GM23248 (cell line): ENCODE measurements at regions not wholly inside any gene's neighbourhood (a gene's known extent, or its start where the extent isn't known, plus 50 kb on each side); places are given as distances from the start of the nearest gene placed in this dataset.

Experiments used
- DNase-seq: peaks from one replicate; pipeline ENCODE4 v3.0.0-alpha.2; 2015
- H2AFZ ChIP-seq: fragments of 200-600 bp; sonication (generic); 2 replicates; pipeline ENCODE4 v1.6.1; 2016; ENCODE audit warnings: antibody characterized with exemption
- H3F3A ChIP-seq: fragments of 200-600 bp; sonication (generic); 2 replicates; pipeline ENCODE4 v1.6.1; 2016; ENCODE audit warnings: mild to moderate bottlenecking, antibody characterized with exemption, mixed run types; ENCODE audit not compliant: insufficient read depth
- H3K27ac ChIP-seq: fragments of 200-600 bp; sonication (generic); 2 replicates; pipeline ENCODE4 v1.5.1; 2016; ENCODE audit warnings: mild to moderate bottlenecking
- H3K27me3 ChIP-seq: fragments of 200-600 bp; sonication (generic); replicated peaks from 2 replicates; pipeline ENCODE4 v1.6.1; 2016; ENCODE audit warnings: mild to moderate bottlenecking; ENCODE audit not compliant: insufficient read depth
- H3K36me3 ChIP-seq: fragments of 200-600 bp; sonication (generic); 2 replicates; pipeline ENCODE4 v1.6.1; 2016; ENCODE audit warnings: low read depth, mild to moderate bottlenecking
- H3K4me1 ChIP-seq: fragments of 200-600 bp; sonication (generic); 2 replicates; pipeline ENCODE4 v1.6.1; 2016; ENCODE audit warnings: mild to moderate bottlenecking; ENCODE audit not compliant: insufficient read depth
- H3K4me2 ChIP-seq: fragments of 200-600 bp; sonication (generic); one replicate; pipeline ENCODE4 v1.6.1; 2016; ENCODE audit warnings: mild to moderate bottlenecking; ENCODE audit not compliant: unreplicated experiment
- H3K4me3 ChIP-seq: fragments of 200-600 bp; sonication (generic); 2 replicates; pipeline ENCODE4 v1.5.1; 2016; ENCODE audit warnings: mild to moderate bottlenecking
- H3K79me2 ChIP-seq: fragments of 200-600 bp; sonication (generic); 2 replicates; pipeline ENCODE4 v1.6.1; 2016; ENCODE audit warnings: mild to moderate bottlenecking; ENCODE audit not compliant: insufficient read depth
- H3K9ac ChIP-seq: fragments of 200-600 bp; sonication (generic); 2 replicates; pipeline ENCODE4 v1.6.1; 2016; ENCODE audit warnings: mild to moderate bottlenecking
- H3K9me2 ChIP-seq: fragments of 200-600 bp; sonication (generic); 2 replicates; pipeline ENCODE4 v1.6.1; 2016; ENCODE audit warnings: mixed run types, mild to moderate bottlenecking, moderate library complexity; ENCODE audit not compliant: insufficient read depth
- H3K9me3 ChIP-seq: fragments of 200-600 bp; sonication (generic); one replicate; pipeline ENCODE4 v1.6.1; 2017; ENCODE audit warnings: low read depth
- H4K20me1 ChIP-seq: fragments of 200-600 bp; sonication (generic); 2 replicates; pipeline ENCODE4 v1.6.0; 2016; ENCODE audit not compliant: insufficient read depth
- EZH2 ChIP-seq: fragments of 200-600 bp; sonication (generic); IDR thresholded peaks from 2 replicates; pipeline ENCODE4 v1.6.1; 2018; ENCODE audit warnings: antibody characterized with exemption, mild to moderate bottlenecking; ENCODE audit not compliant: insufficient read depth, poor library complexity, severe bottlenecking
- EZH2phosphoT487 ChIP-seq: fragments of 200-600 bp; sonication (generic); IDR thresholded peaks from 2 replicates; pipeline ENCODE4 v1.6.1; 2018; ENCODE audit warnings: antibody characterized with exemption, moderate library complexity, mild to moderate bottlenecking, low read depth; ENCODE audit not compliant: insufficient read depth
- WGBS, 2 experiments: methylation state at CpG; one replicate each; pipeline ENCODE4 v1.1.6; 2015 to 2017; ENCODE audit warnings: low lambda C conversion rate in 2 of 2, low coverage in 1 of 2; ENCODE audit errors: missing lambda C conversion rate in 2 of 2; 5-methylcytosine and 5-hydroxymethylcytosine counted together
- in situ Hi-C: fragments of 300-500 bp; cut with MboI; formaldehyde crosslinking; loops from 2 replicates; pipeline ENCODE4 v1.15.0; 2020

DNA sequence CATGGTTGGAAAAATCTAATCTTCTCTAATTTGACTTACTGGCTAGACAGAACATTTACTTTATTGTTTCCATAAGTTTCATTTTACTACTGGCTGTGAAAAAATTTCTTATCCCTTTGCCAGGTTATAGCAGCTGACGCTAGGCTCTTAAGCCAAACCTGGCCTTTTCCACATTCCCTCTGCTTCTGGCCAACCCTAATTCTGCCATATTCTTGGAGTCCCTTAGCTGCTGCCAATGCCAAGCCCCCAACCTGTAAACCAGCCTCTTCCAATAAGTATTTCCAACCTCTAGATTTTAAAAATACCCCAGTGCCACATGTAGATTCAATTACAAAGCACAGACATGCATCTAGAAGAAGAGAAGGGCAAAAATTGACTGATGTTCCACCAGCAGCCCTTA lies 452.3 kb upstream of the MEX3C start:
- in situ Hi-C loops: loop anchor here (25.0 kb wide), 1 partner anchor 638 kb away; no protein-coding TSS in a partner anchor

DNA sequence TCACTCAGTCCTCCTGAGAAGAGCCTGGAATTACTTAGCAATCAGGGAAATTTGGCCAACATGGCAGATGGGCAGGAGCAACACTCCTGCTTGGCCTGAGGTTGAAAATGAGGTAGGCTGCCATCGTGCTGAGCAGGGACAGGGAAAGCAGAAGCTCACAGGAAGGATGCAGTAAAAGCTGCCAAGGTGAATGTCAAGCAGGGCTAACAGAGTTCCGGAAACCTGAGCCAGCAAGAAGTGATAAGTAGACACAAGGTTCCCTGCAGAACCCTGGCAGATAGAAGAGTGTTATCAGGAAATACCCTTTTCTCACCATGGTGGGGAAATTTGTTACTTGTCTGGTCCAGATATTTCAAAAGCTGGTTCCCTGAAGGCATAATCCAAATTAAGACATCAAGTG lies 454.3 kb upstream of the MEX3C start:
- WGBS, 2 experiments: 33 to 42% methylated on average over 2 of the region's 2 CpGs
- in situ Hi-C loops: loop anchor here (25.0 kb wide), 1 partner anchor 636 kb away; no protein-coding TSS in a partner anchor
- H3K27ac ChIP-seq: no peak overlapping the region

More for the DNA sequence above, 452.3 kb upstream of the MEX3C start:
- WGBS, 2 experiments: 3 to 13% methylated on average over 1 of the region's 1 CpG
- no peak overlapping the region for H3K4me2 ChIP-seq
- H3K27me3 ChIP-seq: no peaks in the 10 kb centered on the region
- H3K9ac ChIP-seq: no peak overlapping the region
- no peaks in the 10 kb centered on the region for H3K36me3 ChIP-seq
- no peaks in the 10 kb centered on the region for H3K4me1 ChIP-seq
- no peak for DNase-seq
- no peaks in the 10 kb centered on the region for H3K79me2 ChIP-seq
- H3K9me3 ChIP-seq: no peaks in the 10 kb centered on the region
- H3K27ac ChIP-seq: no peak overlapping the region
- no peaks in the 10 kb centered on the region for H3F3A ChIP-seq
- H2AFZ ChIP-seq: no peak overlapping the region
- no peak for TF ChIP-seq EZH2
- H3K9me2 ChIP-seq: no peaks in the 10 kb centered on the region
- no peak overlapping the region for H3K4me3 ChIP-seq
- no peaks in the 10 kb centered on the region for H4K20me1 ChIP-seq

DNA sequence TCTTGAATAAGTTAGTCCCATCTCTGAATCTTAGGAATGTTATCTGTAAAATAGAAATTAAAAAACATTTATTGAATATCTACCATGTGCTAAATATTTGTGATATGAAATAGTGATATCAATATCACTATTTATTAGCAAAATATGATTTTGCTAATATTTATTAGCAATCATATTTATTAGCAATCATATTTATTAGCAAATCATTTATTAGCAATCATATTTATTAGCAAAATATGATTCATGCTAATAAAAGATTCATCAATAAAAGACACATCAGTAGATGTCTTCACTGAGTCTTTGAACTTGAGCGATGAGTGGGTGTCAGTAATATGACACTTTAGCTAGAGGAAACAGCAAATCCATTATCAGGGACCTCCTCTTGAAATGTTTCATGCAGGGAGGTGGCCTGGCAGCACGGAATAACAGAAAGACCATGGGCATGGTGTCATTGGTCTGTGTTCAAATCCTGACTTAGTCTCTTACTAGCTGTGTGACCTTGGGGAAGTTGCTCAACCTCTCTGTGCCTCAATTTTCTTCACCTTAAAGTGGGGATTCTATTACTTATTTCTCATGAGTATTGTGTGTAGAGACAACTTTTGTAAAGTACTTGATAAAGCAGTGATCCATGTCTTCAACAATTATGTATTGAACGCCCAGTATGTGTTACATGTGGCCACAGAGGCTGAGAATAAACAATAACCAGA lies 456.2 kb upstream of the MEX3C start:
- Histone ChIP-seq H4K20me1 (no peaks in the 10 kb centered on the region), H3K27me3 (no peaks in the 10 kb centered on the region), H3K79me2 (no peaks in the 10 kb centered on the region), H3K4me3 (no peak overlapping the region), H3K4me1 (no peaks in the 10 kb centered on the region), H3K9ac (no peak overlapping the region), H3K9me3 (no peaks in the 10 kb centered on the region), H3F3A (no peaks in the 10 kb centered on the region), H3K4me2 (no peak overlapping the region), H3K9me2 (no peaks in the 10 kb centered on the region), H2AFZ (no peak overlapping the region), H3K27ac (no peak overlapping the region), H3K36me3 (no peaks in the 10 kb centered on the region)
- DNase-seq: no peak
- TF ChIP-seq EZH2 (no peak), EZH2phosphoT487 (no peak)
- 39 to 44% methylated on average over 3 of the region's 3 CpGs for whole genome bisulfite sequencing, 2 experiments
- in situ Hi-C loops: loop anchor here (25.0 kb wide), 1 partner anchor 634 kb away; no protein-coding TSS in a partner anchor

More for the DNA sequence above, 454.3 kb upstream of the MEX3C start:
- Histone ChIP-seq H3K79me2 (no peaks in the 10 kb centered on the region), H3K9me3 (no peaks in the 10 kb centered on the region), H4K20me1 (no peaks in the 10 kb centered on the region), H3K9ac (no peak overlapping the region), H3K4me3 (no peak overlapping the region), H3K36me3 (no peaks in the 10 kb centered on the region), H3F3A (no peaks in the 10 kb centered on the region), H3K9me2 (no peaks in the 10 kb centered on the region), H3K27me3 (no peaks in the 10 kb centered on the region), H2AFZ (no peak overlapping the region), H3K4me1 (no peaks in the 10 kb centered on the region), H3K4me2 (no peak overlapping the region)
- DNase-seq: no peak
- TF ChIP-seq EZH2phosphoT487 (no peak), EZH2 (no peak)

DNA sequence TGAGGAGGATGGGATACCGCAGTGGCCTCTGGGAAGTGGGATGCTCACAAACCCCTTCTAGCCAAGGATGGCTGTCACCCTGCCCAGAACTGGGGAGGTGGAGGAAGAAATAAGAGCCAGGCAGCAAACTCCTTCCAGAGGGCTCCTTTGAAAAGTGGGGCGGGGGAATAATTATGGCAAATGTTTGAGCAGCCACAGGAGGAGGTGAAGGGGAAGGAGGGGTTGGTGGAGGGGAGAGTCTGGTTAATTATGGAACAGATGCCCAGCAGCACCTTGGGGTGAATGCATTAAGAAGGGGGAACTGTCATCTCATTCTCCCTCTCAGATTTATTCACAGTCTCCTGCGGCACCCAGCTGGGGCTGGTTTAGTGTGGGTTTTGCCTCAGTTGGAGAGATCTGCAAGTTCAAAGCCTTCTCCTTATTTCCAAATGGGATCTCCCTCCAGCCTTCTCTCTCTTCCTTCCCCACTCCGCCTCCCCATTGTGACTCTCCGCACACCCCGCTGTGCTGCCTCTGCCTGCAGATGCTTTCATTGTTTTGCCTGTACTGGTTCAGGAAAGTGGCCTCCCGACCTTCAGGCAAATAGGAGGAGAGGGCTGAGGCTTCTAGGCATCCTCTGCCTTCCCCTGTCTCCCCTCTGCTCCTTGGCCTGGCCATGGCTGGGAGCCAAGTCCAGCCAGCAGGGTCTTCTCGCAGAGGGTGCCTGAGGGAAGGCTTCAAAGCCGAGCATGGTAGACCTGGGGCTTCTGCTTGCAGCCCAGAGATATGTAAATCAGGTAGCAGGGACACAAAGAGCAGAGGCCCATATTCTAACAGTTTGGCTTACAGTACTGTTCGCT lies 457.2 kb upstream of the MEX3C start:
- no peak overlapping the region for H2AFZ ChIP-seq
- no peak overlapping the region for H3K27ac ChIP-seq
- no peak for DNase-seq
- H3F3A ChIP-seq: no peaks in the 10 kb centered on the region
- H3K4me2 ChIP-seq: no peak overlapping the region
- WGBS, 2 experiments: 11 to 20% methylated on average over 10 of the region's 10 CpGs
- no peaks in the 10 kb centered on the region for H3K9me3 ChIP-seq
- no peaks in the 10 kb centered on the region for H3K4me1 ChIP-seq
- no peaks in the 10 kb centered on the region for H4K20me1 ChIP-seq
- no peak overlapping the region for H3K4me3 ChIP-seq
- no peaks in the 10 kb centered on the region for H3K36me3 ChIP-seq
- TF ChIP-seq EZH2phosphoT487 (no peak), EZH2 (no peak)
- H3K9ac ChIP-seq: no peak overlapping the region
- in situ Hi-C loops: loop anchor here (25.0 kb wide), 1 partner anchor 633 kb away; no protein-coding TSS in a partner anchor
- no peaks in the 10 kb centered on the region for H3K79me2 ChIP-seq
- H3K9me2 ChIP-seq: no peaks in the 10 kb centered on the region
- no peaks in the 10 kb centered on the region for H3K27me3 ChIP-seq
